Heart left ventricle (tissue), 13 donors: ENCODE measurements at regions not wholly inside any gene's neighbourhood (a gene's known extent, or its start where the extent isn't known, plus 50 kb on each side); places are given as distances from the start of the nearest gene placed in this dataset.

Experiments
- CTCF ChIP-seq, 12 donors: fragments of 200-600 bp; sonication (generic) in 4 of 12; IDR thresholded peaks; one replicate each; pipeline versions ENCODE4 v1.5.0 to v1.8.0; 2018 to 2022; ENCODE audit warnings: antibody characterized with exemption in 12 of 12, mild to moderate bottlenecking in 5 of 12
- POLR2A ChIP-seq, 2 donors: fragments of 450-650 bp; IDR thresholded peaks; one replicate each; pipeline ENCODE4 v1.6.1; 2017; ENCODE audit warnings: antibody characterized with exemption in 2 of 2, mild to moderate bottlenecking in 2 of 2, moderate library complexity in 2 of 2
- donor health status: ischemic (EF 13 %, LVEDD 7.1; RV severe dilation, severe dysfunction).
- donor health status: DM: no; HTN: yes; CAD: no.
- donor health status: DM: no; HTN: no; CAD: no.
- donor health status: ischemic (EF 25% LVEDD 6.9; RV normal size, moderate dysfunction).
- donor health status: ischemic (EF 25% LVEDD 5.7; RV mildly dilated, moderate dysfunction).
- donor health status: ischemic (EF 35%, LVEDD 5.7; RV mildly dilated, moderate dysfunction).
- donor health status: nonischemic (EF 11% LVEDD 7.7; RV severe dilation, severe dysfunction).
- donor health status: DM: yes; HTN: yes; CAD: no.
- donor health status: PGD.
- donor health status: ischemic (EF 29% LVEDD 5.4; RV normal size, mild dysfunction).
- donor health status: nonischemic (EF 23%, LVEDD 6.1; RV moderate dilation, normal function).

GRCh38 chr2:190138032-190138431 lies 75.5 kb upstream of the MSTN start:
- TF ChIP-seq CTCF (IDR thresholded peaks at IDR 0.05) = no peak
- TF ChIP-seq POLR2A (IDR thresholded peaks at IDR 0.05) = no peak
